ENCODE measurements at regions not wholly inside any gene's neighbourhood (a gene's known extent, or its start where the extent isn't known, plus 50 kb on each side); places are given as distances from the start of the nearest gene placed in this dataset.

- TF ChIP-seq CTCF (IDR thresholded peaks at IDR 0.05) (no peak), POLR2A (IDR thresholded peaks at IDR 0.05) (no peak)
These were observed 57.7 kb upstream of the C4orf54 start for GRCh38 chr4:99715286-99715685.

All from lower leg skin (tissue), 3 donors.